Umbilical cord (tissue), 1 donor: ENCODE measurements at regions not wholly inside any gene's neighbourhood (a gene's known extent, or its start where the extent isn't known, plus 50 kb on each side); places are given as distances from the start of the nearest gene placed in this dataset.
"Not testable (repeated sequence)": the region's sequence is repeated elsewhere in the genome, so short reads cannot be mapped to it uniquely, and the experiment has no call there.

ENCODE experiments used
- DNase-seq: peaks from one replicate; pipeline ENCODE4 v3.0.0-alpha.2; 2015; ENCODE audit warnings: low spot score

DNA sequence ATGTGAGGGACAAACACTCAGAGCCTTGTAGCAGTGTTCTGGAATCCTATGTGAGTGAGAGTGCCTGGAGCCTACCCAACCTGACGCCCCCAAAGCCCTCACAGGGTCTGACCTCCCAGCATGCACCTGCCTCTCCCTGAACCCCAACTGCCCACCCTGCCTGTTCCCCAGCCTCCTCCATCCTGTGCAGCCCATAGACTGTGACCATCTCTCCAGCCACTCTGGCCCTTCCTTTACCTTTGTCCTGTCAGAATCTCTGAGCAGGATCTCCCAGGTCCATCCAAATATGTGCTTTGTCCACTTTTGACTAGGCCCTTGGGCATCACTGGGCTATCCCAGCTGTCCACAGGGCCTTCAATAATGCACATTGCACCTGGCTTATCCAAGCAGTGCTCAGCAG lies 1159.8 kb upstream of the TPTE start:
- not testable (repeated sequence) for DNase-seq

DNA sequence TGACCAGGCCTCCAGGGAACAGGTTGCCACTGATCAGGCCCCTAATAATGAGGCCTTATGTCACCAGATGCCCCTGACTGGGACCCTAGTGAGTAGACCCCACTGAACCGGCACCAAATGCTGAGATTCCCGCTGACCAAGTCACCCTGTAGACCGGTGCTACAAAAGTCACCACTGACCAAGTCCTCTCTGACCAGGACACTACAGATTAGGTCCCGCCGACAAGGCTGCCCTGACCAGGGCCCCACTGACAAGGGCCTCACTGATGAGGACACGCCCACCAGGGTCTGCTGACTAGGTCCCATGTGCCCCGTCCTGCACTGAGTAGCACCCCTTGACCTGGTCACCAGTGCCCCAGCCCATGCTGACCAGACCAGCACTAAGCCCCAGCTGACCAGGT lies 1159.1 kb upstream of the TPTE start:
- peak; percentile 0 for DNase-seq

DNA sequence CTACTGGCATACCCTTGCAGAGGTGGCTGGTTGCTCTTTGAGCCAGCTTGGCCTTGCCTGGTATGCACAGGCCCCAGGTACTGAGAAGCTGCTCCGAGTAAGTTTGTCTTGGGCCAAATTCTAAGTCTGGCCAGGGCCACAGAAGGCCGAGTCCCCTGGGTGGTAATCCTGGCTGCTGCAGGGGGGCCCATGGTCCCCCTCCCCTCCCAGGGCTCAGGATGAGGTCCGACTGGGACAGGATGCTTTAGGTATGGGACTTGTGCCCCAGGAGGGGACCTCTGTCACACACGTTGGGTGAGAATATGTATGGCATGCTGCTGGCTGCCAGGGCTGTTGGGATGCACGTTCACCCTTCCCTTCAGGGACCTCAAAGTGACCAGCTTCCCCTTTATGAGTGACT lies 1155.6 kb upstream of the TPTE start:
- DNase-seq: not testable (repeated sequence)

DNA sequence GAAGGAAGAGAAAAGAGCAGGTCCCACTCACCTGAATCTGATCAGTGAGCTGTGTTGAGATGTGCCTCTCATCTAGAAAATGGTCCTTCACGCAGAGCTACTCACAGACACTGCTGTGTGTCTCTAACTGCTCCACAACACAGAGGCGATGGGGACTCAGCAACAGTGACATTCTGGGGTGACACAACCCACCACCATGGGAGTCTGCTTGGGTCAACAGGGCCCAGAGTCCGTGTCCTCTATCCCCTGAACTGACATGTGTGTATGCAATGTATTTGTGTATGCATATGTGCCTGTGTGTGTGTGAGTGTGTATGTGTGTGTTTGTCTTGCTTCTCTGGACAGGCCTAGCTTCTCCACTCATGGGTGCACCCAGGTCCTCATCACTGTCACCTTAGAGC lies 1154.8 kb upstream of the TPTE start:
- not testable (repeated sequence) for DNase-seq
